GM21390 (cell line): ENCODE measurements at regions not wholly inside any gene's neighbourhood (a gene's known extent, or its start where the extent isn't known, plus 50 kb on each side); places are given as distances from the start of the nearest gene placed in this dataset.

Experiments used
- ATAC-seq: cut with Tn5 transposase; IDR thresholded peaks from one replicate; pipeline ENCODE4 v1.9.1; 2021; ENCODE audit not compliant: unreplicated experiment

DNA sequence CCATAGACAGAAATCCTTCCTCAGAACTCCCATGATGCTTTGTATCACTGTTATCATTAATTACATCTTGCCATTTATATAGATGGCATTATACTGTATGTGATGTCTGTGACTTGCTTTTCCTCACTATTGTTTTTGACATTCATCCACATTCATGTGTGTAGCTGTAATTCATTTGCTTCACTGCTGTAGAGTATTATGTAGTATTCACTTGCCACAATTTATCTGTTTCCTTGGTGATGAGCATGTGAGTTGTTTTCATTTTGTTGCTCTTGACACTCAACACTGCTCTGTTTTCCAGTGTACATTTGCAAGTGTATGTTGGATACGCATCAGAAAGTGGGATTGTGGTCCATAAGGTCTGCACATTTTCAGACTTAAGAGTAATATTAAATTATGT lies 328.6 kb upstream of the C11orf87 start:
- ATAC-seq, result no peak

DNA sequence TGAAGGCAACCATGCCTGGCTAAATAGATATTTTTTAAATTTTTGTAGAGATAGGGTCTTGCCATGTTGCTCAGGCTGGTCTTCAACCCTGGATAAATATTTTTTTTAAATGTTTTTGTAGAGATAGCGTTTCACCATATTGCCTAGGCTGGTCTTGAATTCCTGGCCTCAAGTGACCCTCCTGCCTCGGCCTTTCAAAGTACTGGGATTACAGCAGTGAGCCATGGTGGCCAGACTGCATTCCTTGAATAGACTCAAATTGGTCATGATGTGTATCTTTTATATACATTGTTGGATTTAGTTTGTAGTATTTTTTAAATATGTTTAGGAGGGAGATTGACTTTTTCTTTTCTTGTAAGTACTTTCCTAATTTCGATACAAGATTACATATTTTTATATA lies 325.7 kb upstream of the C11orf87 start:
- ATAC-seq, result no peak

DNA sequence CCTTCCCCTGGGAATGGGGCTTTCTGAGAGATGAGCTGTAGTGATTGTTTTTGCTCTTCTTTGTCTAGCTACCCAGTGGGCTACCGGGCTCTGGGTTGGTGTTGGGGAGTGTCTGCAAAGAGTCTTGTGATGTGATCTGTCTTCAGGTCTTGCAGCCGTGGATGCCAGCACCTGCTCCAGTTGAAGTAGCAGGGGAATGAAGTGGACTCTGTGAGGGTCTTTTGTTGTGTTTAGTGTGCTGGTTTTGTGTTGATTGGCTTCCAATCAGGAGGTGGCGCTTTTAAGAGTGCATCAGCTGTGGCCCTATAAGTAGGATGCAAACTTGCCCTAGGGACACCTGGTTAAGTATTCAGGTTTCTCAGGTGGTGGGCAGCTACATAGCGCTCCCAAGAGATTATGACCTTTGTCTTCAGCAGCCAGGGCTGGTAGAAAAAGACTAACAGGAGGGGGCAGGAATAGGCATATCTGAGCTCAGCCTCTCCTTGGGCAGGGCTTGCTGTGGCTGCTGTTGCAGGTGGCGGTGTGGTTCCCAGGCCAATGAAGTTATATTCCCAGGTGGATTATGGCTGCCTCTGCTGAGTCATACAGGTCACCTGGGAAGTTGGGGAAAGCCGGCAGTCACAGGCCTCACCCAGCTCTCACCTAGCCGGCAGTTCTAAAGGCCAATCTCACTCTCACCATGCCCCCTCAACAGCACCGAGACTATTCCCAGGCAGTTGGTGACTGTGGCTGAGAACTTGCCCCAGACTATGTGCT lies 315.7 kb upstream of the C11orf87 start:
- ATAC-seq, result no peak

DNA sequence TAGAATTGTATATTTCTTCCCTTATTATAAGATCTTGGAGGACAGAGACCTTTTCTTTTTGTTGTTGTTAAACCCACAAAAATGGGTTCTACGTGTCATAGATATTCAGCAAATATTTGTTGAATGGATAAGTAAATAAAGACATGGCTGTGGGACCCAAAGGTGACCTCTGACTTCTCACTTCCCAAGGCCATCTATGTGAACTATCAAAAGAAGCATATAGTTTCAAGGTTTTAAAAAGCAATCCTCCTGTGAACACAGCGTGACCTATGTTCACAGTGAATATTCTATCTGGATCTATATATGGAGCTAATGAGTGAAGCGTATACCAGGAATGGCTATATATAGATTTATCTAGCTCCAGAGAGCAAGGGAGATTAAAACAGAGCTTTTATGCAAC lies 312.8 kb upstream of the C11orf87 start:
- ATAC-seq, result no peak

DNA sequence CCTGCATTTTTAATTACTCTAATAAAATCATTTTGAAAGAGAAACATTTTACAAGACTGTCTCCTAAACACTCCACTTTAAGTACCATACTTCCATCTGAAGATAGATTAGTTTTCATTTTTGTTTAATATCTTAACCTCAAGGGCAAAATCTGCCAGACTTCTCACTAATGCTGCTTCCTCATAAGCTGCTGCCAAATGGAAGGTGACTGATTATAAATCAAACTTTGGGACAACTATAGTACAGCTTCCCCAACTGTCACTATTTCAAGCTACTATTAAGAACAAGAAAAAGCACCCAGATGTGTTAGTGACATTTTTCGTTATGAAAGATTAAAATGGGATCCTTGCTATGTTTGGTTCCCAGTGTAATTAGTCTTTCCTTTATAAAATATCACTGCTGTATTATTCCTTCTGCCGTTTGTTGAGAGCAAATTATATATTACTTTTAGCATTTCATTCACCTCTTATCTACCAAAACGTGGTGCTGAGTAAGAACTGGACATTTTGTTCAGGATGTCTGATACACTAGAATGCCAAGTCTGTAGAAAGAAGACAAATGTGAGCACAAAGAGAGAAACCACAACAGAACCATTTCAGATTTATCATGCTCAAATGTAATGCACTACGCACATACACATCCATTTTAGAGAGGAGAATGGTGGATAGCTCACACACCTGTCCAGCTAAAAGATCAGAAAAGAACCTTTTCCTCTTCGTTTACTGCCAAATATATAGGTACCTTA lies 312.2 kb upstream of the C11orf87 start:
- ATAC-seq, result no peak

DNA sequence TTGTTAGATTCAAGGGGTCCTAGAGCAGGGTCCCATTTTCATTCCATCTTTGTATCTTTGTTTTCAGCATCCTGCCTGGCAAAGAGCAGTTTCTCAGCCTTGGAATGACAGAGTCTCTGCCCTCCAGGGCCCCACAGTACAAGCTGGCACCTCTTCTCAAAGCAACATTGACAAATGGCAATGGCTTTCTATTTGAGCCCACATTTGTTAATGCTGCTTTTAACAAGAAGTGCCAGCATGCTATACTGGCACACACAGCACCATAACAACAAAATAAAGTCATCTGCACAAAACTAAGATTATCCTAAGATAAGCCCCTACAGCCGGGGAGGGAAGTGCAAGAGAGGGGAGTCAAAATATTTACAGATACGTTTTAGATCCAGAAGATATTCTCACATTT lies 309.7 kb upstream of the C11orf87 start:
- no peak for ATAC-seq

DNA sequence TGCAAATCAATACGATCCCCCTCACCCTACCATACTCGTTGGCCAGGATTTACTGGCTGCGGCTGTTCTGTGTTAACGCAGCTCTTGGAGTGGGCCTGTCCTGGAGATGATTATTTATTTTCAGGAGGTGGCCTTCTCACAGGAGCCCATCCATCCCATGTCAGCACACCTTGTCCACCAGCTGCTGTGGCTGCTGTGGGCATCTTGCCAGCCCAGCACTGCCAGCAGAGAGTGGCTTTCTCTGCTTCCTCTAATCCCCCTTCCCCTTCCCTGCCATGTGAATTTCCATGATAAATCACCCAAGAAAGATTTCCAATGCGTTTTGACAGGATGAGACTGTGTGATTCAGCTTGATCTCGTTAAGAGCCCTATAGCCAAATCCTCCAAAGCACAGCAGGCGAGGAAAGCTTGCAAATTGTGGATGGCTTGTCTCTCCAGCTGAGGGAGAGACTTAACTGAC lies 309.1 kb upstream of the C11orf87 start:
- ATAC-seq, result no peak

DNA sequence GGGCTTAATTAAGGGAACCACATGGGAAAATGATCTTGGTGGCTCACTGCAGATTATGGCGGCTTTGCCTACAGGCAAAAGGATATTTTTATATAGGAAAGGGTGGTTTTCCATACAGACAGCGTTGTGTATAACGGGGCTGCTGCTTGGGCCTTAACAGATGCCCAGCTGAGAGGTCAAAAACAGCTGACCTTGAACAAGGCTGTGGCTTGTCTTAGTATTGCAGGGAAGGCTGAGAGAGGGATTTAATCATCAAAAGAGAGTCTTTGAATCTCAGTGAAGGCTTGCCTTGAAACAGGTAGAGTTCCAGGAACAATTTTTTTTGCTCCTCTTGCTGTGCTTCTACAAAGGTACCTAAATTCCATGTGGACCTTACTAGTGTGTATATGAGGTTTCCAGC lies 301.6 kb upstream of the C11orf87 start:
- ATAC-seq, result no peak

DNA sequence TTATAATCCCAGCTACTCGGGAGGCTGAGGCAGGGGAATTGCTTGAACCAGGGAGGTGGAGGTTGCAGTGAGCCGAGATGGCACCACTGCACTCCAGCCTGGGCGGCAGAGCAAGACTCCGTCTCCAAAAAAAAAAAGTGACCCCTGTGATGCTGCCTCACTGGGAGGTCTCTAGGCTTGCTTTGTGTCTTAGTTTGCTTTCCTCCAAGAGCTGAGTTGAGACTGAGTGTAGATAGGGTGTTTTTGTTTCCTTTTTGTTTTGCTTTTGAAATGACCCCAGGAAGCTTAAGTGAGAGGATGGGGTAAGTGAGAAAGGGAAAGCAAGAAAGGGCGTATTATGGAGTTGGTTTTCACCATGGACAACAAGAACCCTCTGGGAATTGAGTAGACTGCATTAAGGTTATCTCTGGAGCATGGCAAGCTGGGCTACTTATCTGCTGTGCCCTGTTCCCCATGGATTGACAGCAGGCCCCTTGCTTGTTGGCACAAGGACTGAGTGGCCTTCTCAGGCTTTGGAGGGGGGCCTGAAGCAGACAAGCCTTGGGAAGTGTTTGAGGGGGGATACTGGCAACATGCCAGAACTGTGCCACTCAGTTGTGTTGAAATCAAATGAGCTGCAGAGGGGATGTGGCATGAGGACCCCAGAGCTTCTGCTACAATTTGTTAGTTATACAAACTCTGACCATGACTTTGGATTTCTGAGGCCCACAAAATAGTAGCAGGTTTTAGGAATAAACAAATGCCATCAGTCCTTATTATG lies 300.6 kb upstream of the C11orf87 start:
- ATAC-seq, result no peak

DNA sequence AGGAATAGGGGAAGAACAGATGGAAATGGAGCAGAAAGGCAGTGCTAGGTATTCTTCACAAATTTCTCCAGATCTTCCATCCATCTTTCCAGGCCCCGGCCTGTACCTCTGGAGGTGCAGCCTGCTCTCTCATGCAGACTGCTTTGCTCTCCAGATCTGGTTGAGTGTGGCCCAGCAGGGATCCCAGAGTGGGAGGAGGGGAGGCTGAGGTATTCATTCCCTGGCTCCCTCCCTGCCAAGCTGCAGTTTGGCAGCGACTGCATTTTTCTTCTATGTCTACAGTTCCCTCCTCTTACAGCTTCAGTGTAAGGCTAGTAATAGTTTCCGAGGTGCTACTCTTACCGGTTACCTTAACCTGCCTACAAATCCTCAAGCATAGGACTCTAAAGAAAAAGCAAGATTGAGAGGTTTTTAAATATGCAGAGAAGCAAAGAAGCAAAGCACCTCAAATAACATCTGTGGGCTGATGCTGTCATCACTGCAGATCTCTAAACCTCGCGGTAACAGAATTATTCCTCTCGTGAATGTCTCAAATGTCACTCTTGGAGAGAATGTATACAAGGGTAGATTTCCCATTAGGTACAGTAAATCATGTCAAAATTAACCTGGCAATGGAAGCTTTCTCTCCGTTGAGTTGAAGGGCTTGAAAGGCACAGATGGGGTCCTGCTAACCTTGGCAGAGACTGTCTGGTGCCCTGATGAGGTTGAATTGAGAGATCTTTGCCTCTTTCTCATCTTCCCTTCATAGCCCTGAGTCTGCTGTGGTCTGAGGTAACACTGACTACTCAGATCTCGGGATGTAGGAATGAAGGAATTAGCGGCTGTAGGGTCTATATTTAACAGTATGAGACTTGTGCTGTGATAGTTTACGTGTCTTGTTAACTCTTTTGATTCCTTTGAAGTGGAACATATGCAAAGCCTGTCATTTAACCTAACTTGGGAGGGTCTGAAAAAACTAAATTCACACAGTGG lies 297.9 kb upstream of the C11orf87 start:
- ATAC-seq, result no peak

DNA sequence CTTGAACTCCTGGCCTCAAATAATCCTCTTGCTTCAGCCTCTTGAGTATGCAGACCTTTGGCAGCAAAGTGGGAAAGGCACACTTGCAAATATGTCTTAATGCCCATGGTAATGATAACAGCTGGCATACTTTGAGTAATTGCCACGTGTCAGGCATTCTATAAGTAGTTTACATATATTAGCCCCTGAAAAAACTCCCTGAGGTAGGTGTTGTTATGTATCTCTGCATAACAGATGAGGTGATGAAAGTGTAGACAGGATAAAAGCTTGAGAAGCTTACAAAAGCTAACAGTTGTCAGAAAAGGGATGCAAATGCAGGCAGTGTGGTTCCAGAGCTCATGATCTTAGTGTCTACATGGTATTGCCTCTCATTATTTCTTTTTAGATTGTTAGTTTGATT lies 291.1 kb upstream of the C11orf87 start:
- ATAC-seq, result no peak

DNA sequence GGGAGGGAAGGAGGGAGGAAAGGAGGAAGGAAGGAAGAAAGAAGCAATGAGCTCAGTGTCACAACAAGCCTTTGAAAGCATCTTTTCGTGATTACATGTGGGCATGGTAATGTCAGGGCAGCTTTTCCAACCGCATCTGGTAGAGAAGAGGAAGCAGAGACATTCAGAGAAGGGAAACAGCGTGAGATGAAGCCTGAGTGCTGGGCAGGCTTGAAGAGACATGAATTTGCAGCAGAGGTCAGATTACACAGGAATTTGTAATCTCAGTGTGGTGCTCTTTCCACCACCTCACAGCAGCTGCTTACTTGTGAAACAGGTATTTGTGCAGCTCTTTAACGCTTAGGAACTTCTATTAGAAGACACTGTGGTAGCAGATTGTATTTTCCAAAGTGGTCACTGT lies 289.5 kb upstream of the C11orf87 start:
- ATAC-seq, result no peak

DNA sequence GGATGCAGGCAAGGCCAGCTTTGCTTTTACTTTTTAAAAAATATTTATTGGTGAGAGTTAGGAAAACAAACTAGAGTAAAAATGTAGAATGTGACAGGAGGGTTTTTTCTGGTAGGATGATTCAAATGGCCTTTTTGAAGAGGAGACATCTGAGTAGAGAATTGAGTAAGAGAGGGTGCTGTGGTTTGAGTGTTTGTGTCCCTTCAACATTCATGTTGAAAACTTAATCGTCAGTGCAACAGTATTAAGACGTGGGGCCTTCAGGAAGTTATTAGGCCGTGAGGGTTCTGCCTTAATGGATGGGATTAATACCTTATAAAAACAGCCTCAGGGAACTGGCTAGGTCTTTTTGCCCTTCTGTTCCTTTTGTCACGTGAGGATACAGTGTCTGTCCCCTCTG lies 288.8 kb upstream of the C11orf87 start:
- no peak for ATAC-seq

DNA sequence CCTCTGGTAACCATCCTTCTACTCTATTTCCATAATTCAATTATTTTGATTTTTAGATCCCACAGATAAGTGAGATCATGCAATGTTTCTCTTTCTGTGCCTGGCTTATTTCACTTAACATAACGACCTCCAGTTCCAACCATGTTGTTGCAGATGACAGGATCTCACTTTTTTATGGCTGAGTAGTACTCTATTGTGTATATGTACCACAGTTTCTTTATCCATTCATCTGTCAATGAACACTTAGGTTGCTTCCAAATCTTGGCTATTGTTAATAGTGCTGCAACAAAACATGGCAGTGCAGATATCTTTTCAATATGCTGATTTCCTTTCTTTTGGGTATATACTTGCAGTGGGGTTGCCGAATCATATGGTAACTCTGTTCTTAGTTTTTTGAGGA lies 286.4 kb upstream of the C11orf87 start:
- ATAC-seq, result no peak

DNA sequence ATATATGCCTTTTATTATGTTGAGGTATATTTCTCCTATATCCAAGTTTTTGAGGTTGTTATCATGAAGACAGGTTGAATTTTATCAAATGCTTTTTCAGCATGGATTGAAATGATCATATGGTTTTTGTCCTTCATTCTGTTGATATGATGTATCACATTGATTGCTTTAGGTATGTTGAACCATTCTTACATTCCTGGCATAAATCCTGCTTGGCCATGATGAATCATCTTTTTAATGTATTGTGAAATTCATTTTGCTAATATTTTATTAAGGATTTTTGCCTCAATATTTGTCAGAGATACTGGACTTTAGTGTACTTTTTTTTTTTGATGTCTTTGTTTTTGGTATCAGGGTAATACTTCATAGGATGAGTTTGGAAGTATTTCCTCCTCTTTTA lies 283.8 kb upstream of the C11orf87 start:
- ATAC-seq, result no peak

DNA sequence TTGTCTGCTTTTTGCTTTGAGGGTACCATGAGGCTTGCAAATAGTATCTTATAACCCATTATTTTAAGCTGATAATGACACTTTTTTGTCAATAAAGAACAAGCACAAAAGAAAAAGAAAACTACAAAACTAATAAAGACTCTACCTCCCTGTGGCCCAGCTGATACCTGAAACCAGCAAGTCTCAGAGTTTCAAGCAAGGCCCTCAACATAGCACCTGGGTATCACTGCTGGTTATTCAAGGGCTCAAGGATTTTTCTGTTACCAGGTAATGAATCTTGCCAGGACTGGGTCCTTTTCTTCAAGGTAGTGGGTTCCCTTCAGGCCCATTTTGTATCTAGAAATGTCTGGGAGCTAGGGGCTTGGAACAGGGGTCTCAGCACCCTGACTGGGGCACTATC lies 281.6 kb upstream of the C11orf87 start:
- ATAC-seq, result no peak

DNA sequence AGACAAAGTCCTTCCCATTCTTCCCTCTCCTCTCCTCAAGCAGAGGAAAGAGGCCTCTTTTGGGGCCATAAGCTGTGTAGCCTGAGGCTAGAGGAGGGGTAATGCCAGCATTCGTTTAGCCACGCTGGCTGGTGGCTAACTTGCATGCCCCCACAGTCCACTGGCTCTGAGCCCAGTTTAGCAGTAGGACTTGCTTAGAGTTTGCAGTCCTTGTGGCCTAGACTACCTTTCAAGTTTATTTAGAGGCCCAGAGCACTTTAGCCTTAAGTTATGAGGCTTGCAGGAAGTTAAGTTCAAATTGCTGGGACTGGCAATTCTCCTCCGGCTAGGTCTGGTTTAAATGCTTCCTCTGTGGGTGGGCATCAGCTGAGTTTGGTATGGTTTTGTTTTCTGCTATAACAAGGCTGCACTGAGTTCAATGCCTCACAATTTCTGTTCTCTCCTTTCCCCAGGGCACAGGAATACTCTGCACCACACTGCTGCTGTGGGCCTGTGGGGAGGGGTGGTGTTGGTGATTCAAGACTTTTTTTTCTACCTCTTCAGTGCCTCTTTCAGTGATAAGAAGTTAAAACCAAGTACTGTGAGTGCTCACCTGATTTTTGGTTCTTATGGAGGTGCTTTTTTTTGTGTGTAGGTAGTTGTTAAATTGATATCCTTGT lies 281.0 kb upstream of the C11orf87 start:
- no peak for ATAC-seq

DNA sequence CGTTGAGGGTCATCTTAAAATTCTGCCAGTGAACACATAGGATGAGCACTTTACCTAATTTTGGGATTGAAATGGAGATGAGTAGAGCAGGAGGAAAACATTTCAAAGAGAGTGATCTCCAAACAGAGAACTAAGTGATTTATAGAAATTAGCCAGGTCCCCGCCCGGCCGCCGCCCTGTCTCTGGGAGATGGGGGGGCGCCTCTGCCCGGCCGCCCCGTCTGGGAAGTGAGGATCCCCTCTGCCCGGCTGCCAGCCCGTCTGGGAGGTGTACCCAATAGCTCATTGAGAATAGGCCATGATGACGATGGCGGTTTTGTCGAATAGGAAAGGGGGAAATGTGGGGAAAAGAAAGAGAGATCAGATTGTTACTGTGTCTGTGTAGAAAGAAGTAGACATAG lies 276.7 kb upstream of the C11orf87 start:
- no peak for ATAC-seq

DNA sequence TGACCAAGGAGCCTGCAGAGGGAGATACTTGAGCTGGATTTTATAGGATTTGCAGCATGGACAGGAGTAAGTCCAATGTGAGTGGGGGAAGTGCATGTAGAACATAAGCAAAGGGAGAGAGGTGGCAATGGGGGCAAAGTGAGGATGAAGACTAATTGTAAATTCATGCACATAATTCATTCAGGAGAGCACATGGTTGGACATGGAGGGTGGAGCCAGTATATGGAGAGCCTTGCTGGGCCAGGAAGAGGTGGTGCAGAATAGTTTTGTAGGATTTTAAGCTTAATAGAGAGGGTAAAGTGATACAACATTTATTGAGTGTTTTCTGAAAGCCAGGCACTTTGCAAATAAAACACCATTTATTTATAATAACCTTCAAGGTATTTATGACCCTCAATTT lies 274.3 kb upstream of the C11orf87 start:
- no peak for ATAC-seq

DNA sequence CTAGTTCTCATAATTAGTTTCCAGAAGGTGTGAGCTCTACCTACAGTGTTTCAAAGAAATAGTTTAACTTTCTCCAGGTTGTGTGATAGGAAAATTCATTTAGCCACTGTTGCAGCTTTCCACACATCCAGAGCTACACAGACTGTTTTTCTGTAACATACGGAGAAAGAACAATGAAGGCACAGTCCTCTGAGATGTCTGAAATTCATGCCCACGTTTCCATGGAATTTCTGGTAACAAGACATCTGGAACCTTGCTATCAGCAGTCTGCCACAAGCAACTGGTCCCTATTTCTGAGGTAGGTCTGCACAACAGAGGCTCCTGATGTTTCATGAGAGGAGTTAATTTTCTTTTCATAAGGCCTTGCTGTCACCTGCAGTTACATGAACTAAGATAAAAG lies 273.3 kb upstream of the C11orf87 start:
- no peak for ATAC-seq
